ENCODE measurements at regions not wholly inside any gene's neighbourhood (a gene's known extent, or its start where the extent isn't known, plus 50 kb on each side); places are given as distances from the start of the nearest gene placed in this dataset.

DNA sequence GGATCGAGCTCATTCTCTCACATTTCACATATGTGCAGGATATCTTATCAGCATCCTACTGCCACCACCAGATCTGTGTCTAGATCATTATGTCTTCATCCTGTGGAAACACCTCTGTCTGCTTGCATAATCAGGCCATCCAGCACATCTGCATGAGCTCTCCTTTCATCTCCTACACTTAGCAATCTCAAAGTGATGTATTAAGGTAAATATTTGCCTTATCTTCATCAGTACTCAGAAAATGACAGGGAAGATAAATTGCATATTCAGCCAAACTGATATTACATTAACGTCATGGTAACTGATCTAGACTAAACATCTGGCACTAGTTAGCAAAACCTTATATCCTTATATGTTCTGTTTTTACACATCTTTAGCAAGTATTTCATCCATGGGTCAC lies 207.3 kb upstream of the PABPC4L start:
- TF ChIP-seq, protein P1, sequence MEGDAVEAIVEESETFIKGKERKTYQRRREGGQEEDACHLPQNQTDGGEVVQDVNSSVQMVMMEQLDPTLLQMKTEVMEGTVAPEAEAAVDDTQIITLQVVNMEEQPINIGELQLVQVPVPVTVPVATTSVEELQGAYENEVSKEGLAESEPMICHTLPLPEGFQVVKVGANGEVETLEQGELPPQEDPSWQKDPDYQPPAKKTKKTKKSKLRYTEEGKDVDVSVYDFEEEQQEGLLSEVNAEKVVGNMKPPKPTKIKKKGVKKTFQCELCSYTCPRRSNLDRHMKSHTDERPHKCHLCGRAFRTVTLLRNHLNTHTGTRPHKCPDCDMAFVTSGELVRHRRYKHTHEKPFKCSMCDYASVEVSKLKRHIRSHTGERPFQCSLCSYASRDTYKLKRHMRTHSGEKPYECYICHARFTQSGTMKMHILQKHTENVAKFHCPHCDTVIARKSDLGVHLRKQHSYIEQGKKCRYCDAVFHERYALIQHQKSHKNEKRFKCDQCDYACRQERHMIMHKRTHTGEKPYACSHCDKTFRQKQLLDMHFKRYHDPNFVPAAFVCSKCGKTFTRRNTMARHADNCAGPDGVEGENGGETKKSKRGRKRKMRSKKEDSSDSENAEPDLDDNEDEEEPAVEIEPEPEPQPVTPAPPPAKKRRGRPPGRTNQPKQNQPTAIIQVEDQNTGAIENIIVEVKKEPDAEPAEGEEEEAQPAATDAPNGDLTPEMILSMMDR (IDR thresholded peaks at IDR 0.05), result no peak
- H3K36me3 ChIP-seq, result no peaks in the 10 kb centered on the region
- no peaks in the 10 kb centered on the region for H3K4me1 ChIP-seq
- no peak overlapping the region for H3K27ac ChIP-seq
- ATAC-seq (no peak), DNase-seq (no peak)
- no peaks in the 10 kb centered on the region for H3K9me3 ChIP-seq
- H3K27me3 ChIP-seq, result no peaks in the 10 kb centered on the region
- intact Hi-C loops (cut with DNase I), result no loop called here
- H3K4me3 ChIP-seq, result no peak overlapping the region

DNA sequence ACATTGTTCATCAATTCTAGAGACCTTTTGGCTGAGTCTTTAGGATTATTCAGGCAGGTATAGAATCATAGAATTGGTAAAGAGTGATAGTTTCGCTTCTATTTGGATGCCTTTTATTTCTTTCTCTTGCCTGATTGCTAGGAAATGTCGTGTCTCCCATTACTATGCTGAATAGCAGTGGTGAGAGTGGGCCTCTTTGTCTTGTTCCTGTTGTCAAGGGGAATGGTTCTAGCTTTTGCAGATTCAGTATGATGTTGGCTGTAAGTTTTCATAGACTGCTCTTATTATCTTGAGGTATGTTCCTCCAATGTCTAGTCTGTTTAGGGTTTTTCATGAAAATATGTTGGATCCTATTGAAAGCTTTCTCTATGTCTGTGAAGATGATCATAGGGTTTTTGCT lies 200.2 kb upstream of the PABPC4L start:
- peaks cover 3% of the 10 kb centered on the region for H3K9me3 ChIP-seq
- no peak overlapping the region for H3K27ac ChIP-seq
- DNase-seq (no peak), ATAC-seq (no peak)
- H3K36me3 ChIP-seq, result no peaks in the 10 kb centered on the region
- H3K4me1 ChIP-seq, result no peaks in the 10 kb centered on the region
- TF ChIP-seq, protein P1 (IDR thresholded peaks at IDR 0.05), result no peak
- no peak overlapping the region for H3K4me3 ChIP-seq
- intact Hi-C loops (cut with DNase I), result no loop called here
- H3K27me3 ChIP-seq, result no peaks in the 10 kb centered on the region

DNA sequence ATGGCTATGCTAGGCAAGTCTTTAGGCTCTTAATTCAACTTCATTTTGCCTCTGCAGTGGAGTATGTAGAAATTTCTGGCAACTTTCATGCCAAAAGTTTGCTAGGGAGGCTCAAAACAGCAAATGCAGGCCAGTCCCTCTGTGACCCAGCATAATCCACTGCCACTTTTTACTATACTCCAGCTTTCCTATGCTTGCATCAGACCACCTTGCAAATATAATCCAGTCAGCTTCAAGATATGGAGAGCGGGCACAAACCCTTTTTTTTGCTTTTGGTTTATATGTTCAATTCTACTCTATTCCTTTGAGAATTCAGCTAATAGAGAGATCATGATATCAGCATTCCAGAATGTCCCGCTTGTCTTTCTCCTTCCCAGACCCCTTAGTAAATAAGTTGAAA lies 192.0 kb upstream of the PABPC4L start:
- no peak for ATAC-seq
- H3K4me3 ChIP-seq, result no peak overlapping the region
- no peaks in the 10 kb centered on the region for H3K4me1 ChIP-seq
- no peak for DNase-seq
- H3K27me3 ChIP-seq, result no peaks in the 10 kb centered on the region
- H3K27ac ChIP-seq, result no peak overlapping the region
- H3K36me3 ChIP-seq, result no peaks in the 10 kb centered on the region
- TF ChIP-seq, protein P1 (IDR thresholded peaks at IDR 0.05), result no peak
- intact Hi-C loops (cut with DNase I), result no loop called here
- peaks cover 3% of the 10 kb centered on the region for H3K9me3 ChIP-seq

DNA sequence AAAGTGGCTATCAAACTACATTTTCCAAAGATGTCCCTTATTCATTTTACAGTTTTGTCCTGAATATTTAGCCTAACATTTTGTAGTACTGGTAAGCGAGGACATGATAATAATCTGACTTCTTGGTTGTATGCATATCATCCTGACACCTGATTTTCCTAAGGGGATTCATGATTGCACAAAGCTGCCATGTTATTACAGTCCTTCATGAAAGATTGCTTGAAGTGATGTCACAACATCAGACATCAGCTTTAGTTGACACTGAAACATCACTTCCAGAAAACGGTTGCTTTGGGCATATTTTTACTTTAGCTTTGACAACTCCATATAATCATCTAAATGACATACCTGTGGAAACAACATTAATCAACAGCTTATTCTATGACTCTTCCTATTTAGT lies 188.7 kb upstream of the PABPC4L start:
- TF ChIP-seq, protein P1 (IDR thresholded peaks at IDR 0.05), result no peak
- H3K36me3 ChIP-seq, result no peaks in the 10 kb centered on the region
- no peak overlapping the region for H3K4me3 ChIP-seq
- no peak for DNase-seq
- intact Hi-C loops (cut with DNase I), result no loop called here
- no peaks in the 10 kb centered on the region for H3K4me1 ChIP-seq
- no peak overlapping the region for H3K27ac ChIP-seq
- no peak for ATAC-seq
- no peaks in the 10 kb centered on the region for H3K9me3 ChIP-seq
- H3K27me3 ChIP-seq, result no peaks in the 10 kb centered on the region

DNA sequence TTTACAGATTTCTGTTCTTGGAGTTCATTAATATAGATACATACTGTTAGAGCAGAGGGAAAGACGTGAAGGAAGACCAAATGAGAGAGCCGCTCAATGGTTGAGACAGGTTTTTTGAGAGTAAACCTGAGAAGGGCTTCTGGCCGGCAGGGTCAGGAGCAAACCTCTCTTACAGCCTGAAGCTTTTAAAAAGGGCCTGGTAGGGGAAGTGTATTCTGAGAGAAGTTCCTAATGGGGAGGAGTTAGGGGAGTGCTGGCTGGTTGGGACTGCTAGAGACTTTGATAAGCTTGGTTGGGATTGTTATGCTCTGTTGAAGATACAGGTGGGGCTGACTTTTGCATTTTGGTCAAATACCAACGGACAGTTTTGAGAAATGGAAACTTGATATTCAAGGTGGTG lies 186.8 kb upstream of the PABPC4L start:
- TF ChIP-seq, protein P1 (IDR thresholded peaks at IDR 0.05), result no peak
- ATAC-seq (no peak), DNase-seq (no peak)
- Histone ChIP-seq H3K27me3 (no peaks in the 10 kb centered on the region), H3K36me3 (no peaks in the 10 kb centered on the region), H3K4me1 (no peaks in the 10 kb centered on the region), H3K9me3 (no peaks in the 10 kb centered on the region), H3K4me3 (no peak overlapping the region), H3K27ac (no peak overlapping the region)
- intact Hi-C loops (cut with DNase I), result no loop called here

DNA sequence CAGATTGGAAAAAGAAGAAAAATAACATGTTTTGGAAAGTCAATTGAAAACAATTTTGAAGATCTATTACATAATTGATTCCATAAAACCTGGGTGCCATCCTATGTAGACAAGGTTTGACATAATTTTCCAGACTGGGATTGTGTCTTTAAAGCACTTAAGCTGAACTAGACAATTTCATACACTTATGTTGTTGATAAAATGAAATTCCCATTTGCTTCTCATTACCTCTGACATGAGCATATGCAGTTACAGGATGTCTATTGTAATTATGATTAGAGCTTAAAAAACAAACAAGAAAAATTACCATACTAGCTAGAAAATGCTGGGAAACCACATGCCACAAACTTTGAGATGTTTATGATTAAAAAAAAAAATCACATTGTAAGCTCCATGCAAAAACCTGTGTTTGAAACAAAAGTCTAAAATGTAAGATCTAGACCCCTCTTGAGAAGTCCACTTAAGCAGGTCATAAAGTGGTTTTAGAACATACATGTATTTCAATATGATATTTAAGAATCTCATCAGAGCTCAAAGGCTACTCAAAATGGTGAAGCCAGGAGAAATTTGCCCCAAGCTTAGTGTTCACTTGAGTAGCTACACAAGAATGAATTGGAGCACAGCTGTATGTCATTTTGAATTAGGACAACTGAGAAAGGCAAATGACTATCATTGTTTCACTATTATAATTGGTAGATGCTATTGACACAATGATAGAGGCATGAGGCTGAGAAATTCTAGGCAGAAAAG lies 181.1 kb upstream of the PABPC4L start:
- TF ChIP-seq, protein P1 (IDR thresholded peaks at IDR 0.05), result no peak
- no peaks in the 10 kb centered on the region for H3K27me3 ChIP-seq
- DNase-seq (no peak), ATAC-seq (no peak)
- H3K27ac ChIP-seq, result no peak overlapping the region
- H3K9me3 ChIP-seq, result no peaks in the 10 kb centered on the region
- no peak overlapping the region for H3K4me3 ChIP-seq
- no peaks in the 10 kb centered on the region for H3K36me3 ChIP-seq
- H3K4me1 ChIP-seq, result no peaks in the 10 kb centered on the region
- intact Hi-C loops (cut with DNase I), result no loop called here
